H9 (cell line): ENCODE measurements at regions not wholly inside any gene's neighbourhood (a gene's known extent, or its start where the extent isn't known, plus 50 kb on each side); places are given as distances from the start of the nearest gene placed in this dataset.
"Not testable (repeated sequence)": the region's sequence is repeated elsewhere in the genome, so short reads cannot be mapped to it uniquely, and the experiment has no call there.

ENCODE experiments used
- DNase-seq: peaks from one replicate; pipeline ENCODE4 v3.0.0-alpha.2; 2017
- H2AFZ ChIP-seq: one replicate; pipeline ENCODE4 v1.6.1; 2013; ENCODE audit warnings: mild to moderate bottlenecking, low read length, control low read depth, moderate library complexity
- H2AK5ac ChIP-seq: 2 replicates; pipeline ENCODE4 v1.6.1; 2013; ENCODE audit warnings: low read length, control low read depth, mixed read lengths; ENCODE audit not compliant: insufficient read length
- H2BK120ac ChIP-seq: one replicate; pipeline ENCODE4 v1.6.1; 2013; ENCODE audit warnings: low read depth, mild to moderate bottlenecking, low read length, control low read depth, inconsistent platforms; ENCODE audit not compliant: poor library complexity, severe bottlenecking
- H2BK12ac ChIP-seq: 2 replicates; pipeline ENCODE4 v1.6.1; 2013; ENCODE audit warnings: low read length, control low read depth, mixed read lengths, low read depth; ENCODE audit not compliant: insufficient read length
- H2BK15ac ChIP-seq: 2 replicates; pipeline ENCODE4 v1.6.1; 2013; ENCODE audit warnings: low read depth, low read length, control low read depth
- H2BK20ac ChIP-seq: one replicate; pipeline ENCODE4 v1.6.1; 2013; ENCODE audit warnings: low read depth, mild to moderate bottlenecking, low read length, control low read depth, inconsistent platforms; ENCODE audit not compliant: poor library complexity, severe bottlenecking
- H2BK5ac ChIP-seq: 2 replicates; pipeline ENCODE4 v1.6.1; 2013; ENCODE audit warnings: low read length, control low read depth, mixed read lengths; ENCODE audit not compliant: insufficient read length
- H3K14ac ChIP-seq: 2 replicates; pipeline ENCODE4 v1.6.1; 2013; ENCODE audit warnings: low read length, control low read depth; ENCODE audit not compliant: insufficient read depth
- H3K18ac ChIP-seq: 2 replicates; pipeline ENCODE4 v1.6.1; 2013; ENCODE audit warnings: low read depth, mild to moderate bottlenecking, mixed read lengths, low read length, control low read depth; ENCODE audit not compliant: insufficient read length
- H3K23ac ChIP-seq: 2 replicates; pipeline ENCODE4 v1.6.1; 2013; ENCODE audit warnings: low read length, control low read depth, mixed read lengths, low read depth; ENCODE audit not compliant: insufficient read length
- H3K23me2 ChIP-seq: 2 replicates; pipeline ENCODE4 v1.6.1; 2013; ENCODE audit warnings: low read depth, mild to moderate bottlenecking, mixed read lengths, low read length, control low read depth; ENCODE audit not compliant: insufficient read length, poor library complexity, severe bottlenecking
- H3K27ac ChIP-seq: 2 replicates; pipeline ENCODE4 v1.5.1; 2013; ENCODE audit warnings: low read length, control low read depth, mixed read lengths, low read depth; ENCODE audit not compliant: insufficient read length
- H3K27me3 ChIP-seq: 2 replicates; pipeline ENCODE4 v1.6.1; 2013; ENCODE audit warnings: low read length, control low read depth, inconsistent platforms; ENCODE audit not compliant: insufficient read depth
- H3K4ac ChIP-seq: 2 replicates; pipeline ENCODE4 v1.6.1; 2013; ENCODE audit warnings: low read depth, mild to moderate bottlenecking, control low read depth, inconsistent platforms, low read length, moderate library complexity
- H3K4me1 ChIP-seq: 2 replicates; pipeline ENCODE4 v1.6.1; 2013; ENCODE audit warnings: low read length, control low read depth, inconsistent platforms; ENCODE audit not compliant: insufficient read depth
- H3K4me2 ChIP-seq: 2 replicates; pipeline ENCODE4 v1.6.1; 2013; ENCODE audit warnings: low read length, control low read depth, mixed read lengths; ENCODE audit not compliant: insufficient read length, insufficient read depth
- H3K56ac ChIP-seq: 2 replicates; pipeline ENCODE4 v1.6.1; 2013; ENCODE audit warnings: low read depth, mild to moderate bottlenecking, mixed read lengths, low read length, control low read depth; ENCODE audit not compliant: insufficient read length
- H3K79me1 ChIP-seq: 2 replicates; pipeline ENCODE4 v1.6.1; 2013; ENCODE audit warnings: low read depth, mild to moderate bottlenecking, moderate library complexity, low read length, control low read depth, inconsistent platforms; ENCODE audit not compliant: insufficient read depth, poor library complexity, severe bottlenecking
- H3K79me2 ChIP-seq: 2 replicates; pipeline ENCODE4 v1.6.1; 2013; ENCODE audit warnings: low read length, control low read depth, inconsistent platforms; ENCODE audit not compliant: insufficient read depth
- H3K9ac ChIP-seq: 2 replicates; pipeline ENCODE4 v1.6.1; 2013; ENCODE audit warnings: low read length, control low read depth, mixed read lengths; ENCODE audit not compliant: insufficient read length; ENCODE audit errors: extremely low read depth
- H3K9me3 ChIP-seq: one replicate; pipeline ENCODE4 v1.6.1; 2013; ENCODE audit warnings: low read depth, low read length, inconsistent platforms; ENCODE audit not compliant: control insufficient read depth
- H3T11ph ChIP-seq: one replicate; pipeline ENCODE4 v1.6.1; 2013; ENCODE audit warnings: mild to moderate bottlenecking, low read length, control low read depth, inconsistent platforms
- H4K20me1 ChIP-seq: one replicate; pipeline ENCODE4 v1.6.1; 2013; ENCODE audit not compliant: control insufficient read depth, insufficient read length, insufficient read depth
- H4K5ac ChIP-seq: 2 replicates; pipeline ENCODE4 v1.6.1; 2013; ENCODE audit warnings: low read depth, mild to moderate bottlenecking, mixed read lengths, low read length, control low read depth; ENCODE audit not compliant: insufficient read length
- H4K8ac ChIP-seq: replicated peaks from 2 replicates; pipeline ENCODE4 v1.6.1; 2013; ENCODE audit warnings: low read length, control low read depth, mixed read lengths, low read depth; ENCODE audit not compliant: insufficient read length
- H4K91ac ChIP-seq: 2 replicates; pipeline ENCODE4 v1.6.1; 2013; ENCODE audit warnings: low read depth, mild to moderate bottlenecking, moderate library complexity, mixed read lengths, low read length, control low read depth; ENCODE audit not compliant: insufficient read length
- H3K27ac Mint-ChIP-seq, 3 experiments: 2 replicates in 2 of 3; 3 replicates in 1 of 3; pipeline ENCODE4 v1.8.0; 2020 to 2021; ENCODE audit warnings: mixed read lengths in 3 of 3, mild to moderate bottlenecking in 1 of 3, moderate library complexity in 1 of 3
- H3K27me3 Mint-ChIP-seq: 2 replicates; pipeline ENCODE4 v1.8.0; 2021; ENCODE audit warnings: low read depth, mild to moderate bottlenecking, moderate library complexity, mixed read lengths
- H3K36me3 Mint-ChIP-seq, 3 experiments: 2 replicates in 2 of 3; 3 replicates in 1 of 3; pipeline ENCODE4 v1.8.0; 2020 to 2021; ENCODE audit warnings: low read depth in 3 of 3, mixed read lengths in 3 of 3; ENCODE audit not compliant: insufficient read depth in 1 of 3
- H3K4me1 Mint-ChIP-seq, 2 experiments: 2 replicates each; pipeline ENCODE4 v1.8.0; 2020; ENCODE audit warnings: mixed read lengths in 2 of 2
- H3K4me3 Mint-ChIP-seq, 2 experiments: 2 replicates in 1 of 2; 3 replicates in 1 of 2; pipeline ENCODE4 v1.8.0; 2020 to 2021; ENCODE audit warnings: mild to moderate bottlenecking in 2 of 2, mixed read lengths in 2 of 2, moderate library complexity in 1 of 2
- H3K9me3 Mint-ChIP-seq, 2 experiments: 2 replicates in 1 of 2; 3 replicates in 1 of 2; pipeline ENCODE4 v1.8.0; 2020; ENCODE audit warnings: mild to moderate bottlenecking in 2 of 2, mixed read lengths in 2 of 2, moderate library complexity in 1 of 2
- WGBS: extraction: QIAGEN DNeasy Blood & Tissue Kit; methylation state at CpG from one replicate; pipeline ENCODE4 v1.1.7; 2013; ENCODE audit warnings: missing lambda C conversion rate, low lambda C conversion rate, mixed read lengths; ENCODE audit not compliant: insufficient read length; ENCODE audit errors: extremely low coverage; 5-methylcytosine and 5-hydroxymethylcytosine counted together
- TF ChIP-seq, protein P1 (sequence below): fragments of 200-600 bp; sonication (generic); conservative IDR thresholded peaks from 3 replicates; pipeline ENCODE4 v1.8.0; 2021; ENCODE audit warnings: antibody characterized with exemption, mild to moderate bottlenecking

DNA sequence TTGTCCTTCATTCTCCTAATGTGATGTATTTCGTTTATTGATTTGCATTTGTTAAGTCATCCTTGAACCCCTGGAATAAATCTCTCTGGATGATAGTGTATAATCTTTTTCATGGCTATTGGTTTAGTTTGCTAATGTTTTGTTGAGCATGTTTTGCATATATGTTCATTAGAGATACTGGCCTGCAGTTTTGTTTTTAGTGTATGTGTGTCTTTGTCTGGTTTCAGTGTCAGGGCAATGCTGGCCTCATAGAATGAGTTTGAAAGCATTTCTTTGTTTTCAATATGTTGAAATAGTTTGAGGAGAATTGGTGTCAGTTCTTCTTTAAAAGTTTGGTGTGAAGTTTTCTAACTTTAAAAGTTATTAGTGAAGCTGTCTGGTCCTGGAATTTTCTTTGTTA is 149.6 kb upstream of the ATP10B start:
- H2BK12ac ChIP-seq = no peak overlapping the region
- no peak overlapping the region for H4K5ac ChIP-seq
- no peak overlapping the region for H3T11ph ChIP-seq
- no peak overlapping the region for H2AK5ac ChIP-seq
- no CpG with 5 or more reads among the region's 1 CpG for WGBS
- H2AFZ ChIP-seq = no peak overlapping the region
- no peak overlapping the region for H2BK5ac ChIP-seq
- H3K14ac ChIP-seq = no peak overlapping the region
- peaks cover 3 to 12% of the 10 kb centered on the region in 2 experiments; a peak in 4 of 5 replicates for H3K9me3 Mint-ChIP-seq
- H3K27me3 Mint-ChIP-seq = no peaks in the 10 kb centered on the region
- H4K20me1 ChIP-seq = no peaks in the 10 kb centered on the region
- no peaks in the 10 kb centered on the region for H3K23me2 ChIP-seq
- H3K4ac ChIP-seq = no peak overlapping the region
- no peak overlapping the region for H2BK20ac ChIP-seq
- H3K79me2 ChIP-seq = no peaks in the 10 kb centered on the region
- H3K4me1 ChIP-seq = no peaks in the 10 kb centered on the region
- H3K4me1 Mint-ChIP-seq = no peaks in the 10 kb centered on the region
- H3K79me1 ChIP-seq = no peaks in the 10 kb centered on the region
- TF ChIP-seq, protein P1, sequence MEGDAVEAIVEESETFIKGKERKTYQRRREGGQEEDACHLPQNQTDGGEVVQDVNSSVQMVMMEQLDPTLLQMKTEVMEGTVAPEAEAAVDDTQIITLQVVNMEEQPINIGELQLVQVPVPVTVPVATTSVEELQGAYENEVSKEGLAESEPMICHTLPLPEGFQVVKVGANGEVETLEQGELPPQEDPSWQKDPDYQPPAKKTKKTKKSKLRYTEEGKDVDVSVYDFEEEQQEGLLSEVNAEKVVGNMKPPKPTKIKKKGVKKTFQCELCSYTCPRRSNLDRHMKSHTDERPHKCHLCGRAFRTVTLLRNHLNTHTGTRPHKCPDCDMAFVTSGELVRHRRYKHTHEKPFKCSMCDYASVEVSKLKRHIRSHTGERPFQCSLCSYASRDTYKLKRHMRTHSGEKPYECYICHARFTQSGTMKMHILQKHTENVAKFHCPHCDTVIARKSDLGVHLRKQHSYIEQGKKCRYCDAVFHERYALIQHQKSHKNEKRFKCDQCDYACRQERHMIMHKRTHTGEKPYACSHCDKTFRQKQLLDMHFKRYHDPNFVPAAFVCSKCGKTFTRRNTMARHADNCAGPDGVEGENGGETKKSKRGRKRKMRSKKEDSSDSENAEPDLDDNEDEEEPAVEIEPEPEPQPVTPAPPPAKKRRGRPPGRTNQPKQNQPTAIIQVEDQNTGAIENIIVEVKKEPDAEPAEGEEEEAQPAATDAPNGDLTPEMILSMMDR = no peak
- H3K4me3 Mint-ChIP-seq = no peak overlapping the region
- H3K18ac ChIP-seq = no peak overlapping the region
- DNase-seq = no peak
- H2BK120ac ChIP-seq = no peak overlapping the region
- H3K27ac Mint-ChIP-seq = no peak overlapping the region; a peak in 1 of 7 replicates
- H4K91ac ChIP-seq = no peak overlapping the region
- H3K36me3 Mint-ChIP-seq = peaks cover 0 to 8% (median 0%) of the 10 kb centered on the region in 3 experiments; a peak in 3 of 7 replicates
- H3K27ac ChIP-seq = no peak overlapping the region
- no peaks in the 10 kb centered on the region for H3K9me3 ChIP-seq
- no peak overlapping the region for H2BK15ac ChIP-seq
- H3K4me2 ChIP-seq = no peak overlapping the region
- H4K8ac ChIP-seq = no peak overlapping the region
- no peak overlapping the region for H3K23ac ChIP-seq
- H3K56ac ChIP-seq = no peak overlapping the region
- no peaks in the 10 kb centered on the region for H3K27me3 ChIP-seq
- no peak overlapping the region for H3K9ac ChIP-seq

DNA sequence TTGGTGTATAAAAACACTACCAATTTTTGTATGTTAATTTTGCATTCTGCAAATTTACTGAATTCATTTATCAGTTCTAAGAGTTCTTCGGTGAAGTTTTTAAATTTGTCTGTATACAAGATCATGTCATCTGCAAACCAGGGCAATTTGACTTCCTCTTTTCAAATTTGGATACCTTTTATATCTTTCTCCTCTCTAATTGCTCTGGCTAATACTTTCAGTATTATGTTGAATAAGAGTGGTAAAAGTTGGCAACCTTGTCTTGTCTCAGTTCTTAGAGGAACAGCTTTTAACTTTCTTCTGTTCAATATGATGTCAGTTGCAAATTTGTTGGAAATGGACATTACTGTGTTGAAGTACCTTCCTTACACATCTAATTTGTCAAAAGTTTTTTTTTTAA is 149.1 kb upstream of the ATP10B start:
- H4K5ac ChIP-seq, H3K4me3 Mint-ChIP-seq, H3K23me2 ChIP-seq, H3K56ac ChIP-seq, H3K27me3 ChIP-seq, H3K9me3 ChIP-seq, DNase-seq, H4K91ac ChIP-seq, H3K4me1 ChIP-seq, H2AFZ ChIP-seq, H3K18ac ChIP-seq, H2BK20ac ChIP-seq, H3K4me2 ChIP-seq, H4K8ac ChIP-seq, H2BK120ac ChIP-seq, H3T11ph ChIP-seq, H3K4me1 Mint-ChIP-seq, H3K27ac ChIP-seq, H2BK15ac ChIP-seq, H3K27ac Mint-ChIP-seq, H3K79me2 ChIP-seq, H3K4ac ChIP-seq, H3K14ac ChIP-seq, H4K20me1 ChIP-seq, H3K9ac ChIP-seq, H2AK5ac ChIP-seq, H3K36me3 Mint-ChIP-seq, H3K23ac ChIP-seq, H2BK12ac ChIP-seq, H2BK5ac ChIP-seq, H3K27me3 Mint-ChIP-seq, H3K79me1 ChIP-seq: not testable (repeated sequence)
- WGBS = no CpG with 5 or more reads among the region's 1 CpG
- H3K9me3 Mint-ChIP-seq = peaks cover 3 to 12% of the 10 kb centered on the region in 2 experiments; a peak in 4 of 5 replicates
